ENCODE measurements at regions not wholly inside any gene's neighbourhood (a gene's known extent, or its start where the extent isn't known, plus 50 kb on each side); places are given as distances from the start of the nearest gene placed in this dataset.

DNA sequence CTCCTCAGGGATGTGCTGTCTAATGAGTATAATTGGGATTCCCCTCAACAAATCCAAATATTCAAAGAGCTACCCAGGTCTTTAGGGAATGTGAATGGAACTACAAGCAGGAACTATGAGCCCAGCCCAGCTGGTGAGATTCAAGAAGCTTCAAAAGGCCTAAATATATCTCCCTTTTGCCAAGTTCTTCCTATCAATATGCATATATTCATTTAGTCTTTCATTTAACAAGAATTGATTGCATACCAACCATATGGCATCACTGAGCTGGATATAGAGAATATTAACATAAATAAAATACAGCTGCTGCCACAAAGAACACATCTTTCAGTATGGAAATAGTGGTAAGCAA lies 58.9 kb upstream of the PRSS23 start (continued):
- no peak for TF ChIP-seq SIN3A (conservative IDR thresholded peaks at IDR 0.05 in 1 of 2, IDR thresholded peaks at IDR 0.05 in 1 of 2; ENCODE audit: low read depth in 1 of 2, low read length in 2 of 2)
- TF ChIP-seq KDM5A (IDR thresholded peaks at IDR 0.05; ENCODE audit: low read length): no peak
- no peak for TF ChIP-seq CHD1 (IDR thresholded peaks at IDR 0.05; ENCODE audit: low read depth, low read length)
